ENCODE measurements at regions not wholly inside any gene's neighbourhood (a gene's known extent, or its start where the extent isn't known, plus 50 kb on each side); places are given as distances from the start of the nearest gene placed in this dataset.

GRCh38 chr10:75303045-75303777 lies 67.5 kb upstream of the COMTD1 start:
- TF ChIP-seq ZNF223 (tag by site-specific recombination; IDR thresholded peaks at IDR 0.05) (no peak), ZNF561 (tag by site-specific recombination; IDR thresholded peaks at IDR 0.05; ENCODE audit: borderline replicate concordance) (no peak), ZSCAN16 (tag by site-specific recombination; IDR thresholded peaks at IDR 0.05) (no peak), ZNF48 (tag by site-specific recombination; IDR thresholded peaks at IDR 0.05) (no peak), ZNF138 (tag by site-specific recombination; IDR thresholded peaks at IDR 0.05; ENCODE audit: borderline replicate concordance) (no peak), ZNF530 (tag by site-specific recombination; IDR thresholded peaks at IDR 0.05; ENCODE audit: low read depth) (no peak), SP7 (tag by site-specific recombination; IDR thresholded peaks at IDR 0.05) (no peak), ZBTB49 (tag by site-specific recombination; IDR thresholded peaks at IDR 0.05; ENCODE audit: low read depth) (no peak), PATZ1 (tag by site-specific recombination; IDR thresholded peaks at IDR 0.05) (no peak), PRDM4 (tag by site-specific recombination; IDR thresholded peaks at IDR 0.05) (no peak), ZNF19 (tag by site-specific recombination; IDR thresholded peaks at IDR 0.05; ENCODE audit: low read depth) (no peak), ZNF518A (tag by site-specific recombination; conservative IDR thresholded peaks at IDR 0.05; ENCODE audit: low read depth) (no peak), KLF1 (tag by site-specific recombination; IDR thresholded peaks at IDR 0.05) (no peak)
- Histone ChIP-seq H3K9me3 (ENCODE audit: control insufficient read depth, insufficient read depth, low read depth, low read length) (no peaks in the 10 kb centered on the region), H3K4me3 (ENCODE audit: low read depth, low read length) (no peak overlapping the region), H3K36me3 (ENCODE audit: control insufficient read depth in 2 of 2, insufficient read depth in 1 of 2, low read length in 2 of 2) (no peaks in the 10 kb centered on the region), H3K4me1 (ENCODE audit: control insufficient read depth, insufficient read depth, low read length) (no peaks in the 10 kb centered on the region), H3K27ac (ENCODE audit: extremely low read depth, low read depth, low read length) (no peak overlapping the region)
- POLR2A ChIA-PET: interaction anchor here (0.7 kb wide), 1 partner anchor 12 kb away, joined by 3 read pairs; no protein-coding TSS in a partner anchor
- CTCF ChIA-PET: interaction anchor here (0.7 to 1.1 kb wide), 2 partner anchors 92 to 752 kb away, joined by 3 read pairs; no protein-coding TSS in a partner anchor

Measured in HEK293 (cell line).